NCI-H2029 (cell line): ENCODE measurements at regions not wholly inside any gene's neighbourhood (a gene's known extent, or its start where the extent isn't known, plus 50 kb on each side); places are given as distances from the start of the nearest gene placed in this dataset.

ENCODE experiments used
- DNase-seq: peaks from one replicate; lab custom pipeline; 2025; lab: John Stamatoyannopoulos, UW

DNA sequence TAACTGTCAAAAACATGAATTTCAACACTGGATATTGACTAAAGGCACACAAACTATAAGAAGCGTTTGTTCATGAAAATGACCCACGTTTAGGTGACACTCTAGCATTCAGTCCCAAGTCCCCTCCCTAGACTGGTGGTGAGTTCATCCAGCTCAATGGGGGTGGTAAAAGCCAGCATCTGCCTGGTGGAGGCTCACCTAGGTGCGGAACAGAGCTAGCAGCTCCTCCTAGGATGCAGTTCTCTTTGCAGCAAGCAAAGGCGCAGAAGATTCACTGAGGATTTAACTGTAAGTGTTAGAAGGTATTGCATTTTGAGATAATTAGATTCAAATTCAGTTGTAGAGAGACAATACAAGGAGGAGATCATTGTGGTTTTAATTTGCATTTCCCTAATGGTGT lies 87.6 kb downstream of the VSTM2A start:
- no peak for DNase-seq

DNA sequence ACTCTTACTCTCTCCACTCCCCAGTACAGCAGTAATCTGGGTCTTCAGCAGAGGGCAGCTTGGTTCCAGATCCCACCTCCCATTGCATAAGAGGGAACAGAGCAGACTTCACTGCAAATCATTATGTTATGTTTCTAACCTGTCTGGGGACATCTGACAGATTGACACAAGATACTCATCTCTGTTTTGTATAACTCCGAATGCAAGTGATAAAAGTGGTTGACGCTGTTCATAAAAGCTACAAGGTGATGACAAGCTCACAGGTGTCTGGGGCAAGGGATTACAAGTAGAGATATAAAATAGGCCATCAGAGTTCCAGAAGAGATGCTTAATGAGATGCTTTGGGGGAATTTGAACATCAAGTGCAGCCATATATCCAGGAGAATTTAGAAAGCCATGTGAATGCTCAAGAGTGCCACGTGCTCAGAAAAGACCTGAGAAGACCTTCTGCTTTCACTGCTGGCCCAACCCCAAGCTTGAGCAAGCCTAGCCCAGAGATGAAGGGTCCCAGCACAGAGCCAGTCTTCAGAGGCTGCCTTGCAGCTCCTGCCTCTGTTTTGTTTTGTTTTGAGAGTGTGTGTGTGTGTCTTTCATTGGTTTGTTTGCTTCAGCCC lies 80.6 kb downstream of the VSTM2A start:
- DNase-seq, result no peak
